Suppressor macrophage treated with lipopolysaccharide for 4 hours (primary cell): ENCODE measurements at regions not wholly inside any gene's neighbourhood (a gene's known extent, or its start where the extent isn't known, plus 50 kb on each side); places are given as distances from the start of the nearest gene placed in this dataset.

Experiments
- DNase-seq: peaks from one replicate; pipeline ENCODE4 v3.0.0-alpha.2; 2020

GRCh38 chr15:98146031-98146820, 185.7 kb downstream of the ARRDC4 start:
- no peak for DNase-seq

- peak; percentile 19 for DNase-seq
Observed at GRCh38 chr15:98147415-98147814, 186.9 kb downstream of the ARRDC4 start.

- peak; percentile 65 for DNase-seq
Observed at GRCh38 chr15:98150084-98150483, 189.6 kb downstream of the ARRDC4 start.

GRCh38 chr15:98150536-98150935, 190.0 kb downstream of the ARRDC4 start:
- DNase-seq, result no peak

GRCh38 chr15:98151096-98151495, 190.6 kb downstream of the ARRDC4 start:
- DNase-seq, result no peak

GRCh38 chr15:98152156-98152555, 191.7 kb downstream of the ARRDC4 start:
- DNase-seq, result no peak

GRCh38 chr15:98154863-98155262, 194.4 kb downstream of the ARRDC4 start:
- no peak for DNase-seq

GRCh38 chr15:98155356-98155755, 194.9 kb downstream of the ARRDC4 start:
- no peak for DNase-seq

- peak; percentile 64 for DNase-seq
Observed at GRCh38 chr15:98160236-98160635, 199.7 kb downstream of the ARRDC4 start.

- DNase-seq, result no peak
Observed at GRCh38 chr15:98163319-98164045, 203.0 kb downstream of the ARRDC4 start.

- peak; percentile 63 for DNase-seq
Observed at GRCh38 chr15:98164571-98164970, 204.1 kb downstream of the ARRDC4 start.

- DNase-seq, result no peak
Observed at GRCh38 chr15:98164986-98165385, 204.5 kb downstream of the ARRDC4 start.

GRCh38 chr15:98167722-98168268, 207.3 kb downstream of the ARRDC4 start:
- DNase-seq, result no peak

GRCh38 chr15:98169551-98169950, 209.0 kb downstream of the ARRDC4 start:
- DNase-seq, result no peak

GRCh38 chr15:98174286-98174685, 213.8 kb downstream of the ARRDC4 start:
- DNase-seq, result no peak

GRCh38 chr15:98174841-98175240, 214.3 kb downstream of the ARRDC4 start:
- DNase-seq, result no peak

- peak; percentile 75 for DNase-seq
Observed at GRCh38 chr15:98177966-98178592, 217.6 kb downstream of the ARRDC4 start.

- DNase-seq, result no peak
Observed at GRCh38 chr15:98178861-98179260, 218.4 kb downstream of the ARRDC4 start.

GRCh38 chr15:98187549-98187948, 227.0 kb downstream of the ARRDC4 start:
- no peak for DNase-seq

- no peak for DNase-seq
Observed at GRCh38 chr15:98190914-98191313, 230.4 kb downstream of the ARRDC4 start.

GRCh38 chr15:98195796-98196195, 235.3 kb downstream of the ARRDC4 start:
- no peak for DNase-seq

- no peak for DNase-seq
Observed at GRCh38 chr15:98196371-98196770, 235.9 kb downstream of the ARRDC4 start.

GRCh38 chr15:98202256-98202655, 241.8 kb downstream of the ARRDC4 start:
- DNase-seq, result no peak
